GM12892 (cell line): ENCODE measurements at regions not wholly inside any gene's neighbourhood (a gene's known extent, or its start where the extent isn't known, plus 50 kb on each side); places are given as distances from the start of the nearest gene placed in this dataset.

ENCODE experiments used
- POLR2A ChIP-seq: IDR thresholded peaks from 2 replicates; pipeline ENCODE4 v1.6.1; 2011; ENCODE audit warnings: low read depth, low read length, control low read depth
- POLR2AphosphoS5 ChIP-seq: IDR thresholded peaks from 2 replicates; pipeline ENCODE4 v1.6.1; 2011; ENCODE audit warnings: low read depth, low read length, control low read depth
- TAF1 ChIP-seq: IDR thresholded peaks from 2 replicates; pipeline ENCODE4 v1.6.1; 2011; ENCODE audit warnings: low read depth, mild to moderate bottlenecking, control low read depth, low read length, borderline replicate concordance

DNA sequence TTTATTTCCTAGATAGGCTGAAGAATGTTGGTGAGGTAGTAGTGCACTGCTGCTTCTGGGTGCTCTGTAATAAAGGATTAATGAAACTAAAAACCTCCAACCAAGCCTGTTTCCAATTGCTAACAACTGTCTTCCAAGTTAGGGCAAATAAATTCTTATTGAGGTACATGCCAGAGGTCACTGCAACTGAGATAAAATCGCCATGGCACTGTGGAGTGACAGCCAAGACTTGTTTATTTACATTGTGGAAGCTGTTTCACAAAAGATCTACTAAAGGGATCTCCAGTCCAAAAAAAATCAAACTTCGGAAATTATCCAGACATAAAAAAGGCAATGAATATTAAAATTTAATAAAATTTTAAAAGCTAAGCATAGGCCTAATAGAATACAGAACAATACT is 65.2 kb downstream of the HYCC1 start:
- no peak for TF ChIP-seq POLR2A
- no peak for TF ChIP-seq TAF1
- TF ChIP-seq POLR2AphosphoS5: no peak
